Karpas-422 (cell line): ENCODE measurements at regions not wholly inside any gene's neighbourhood (a gene's known extent, or its start where the extent isn't known, plus 50 kb on each side); places are given as distances from the start of the nearest gene placed in this dataset. TPM values are rescaled to one million over a fixed set of nuclear protein-coding genes. Genes with fewer than 3 reads are reported as not detected.

ENCODE experiments used
- small RNA-seq: library from RNA; depleted of rRNA; stranded (forward); fragments of <200 nt; gene quantifications from one replicate; pipeline ENCODE3, GENCODE V24; 2014

Small RNA genes lying in the stretch of these regions (small RNA-seq; reads per million reads assigned to genes)
- not detected for gene MIR3679
